ENCODE measurements at regions not wholly inside any gene's neighbourhood (a gene's known extent, or its start where the extent isn't known, plus 50 kb on each side); places are given as distances from the start of the nearest gene placed in this dataset.

DNA sequence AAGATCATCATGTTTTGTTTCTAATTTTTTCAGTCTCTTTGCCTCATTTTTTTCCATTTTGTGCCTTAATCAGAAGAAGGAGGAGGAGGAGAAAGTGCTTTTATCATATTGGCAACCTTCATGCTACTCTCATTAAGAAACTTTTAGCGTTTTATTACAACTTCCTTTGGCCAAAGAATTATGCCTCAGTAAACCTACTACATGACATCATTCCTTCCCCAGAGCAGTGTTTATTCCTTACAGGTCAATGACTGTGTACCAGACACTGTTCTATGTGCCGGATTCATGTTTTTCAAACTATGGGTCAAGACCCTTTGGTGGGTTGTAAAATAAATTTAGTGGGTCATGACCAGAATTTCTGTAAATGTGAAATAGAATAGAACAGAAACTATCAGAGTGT is 110.4 kb downstream of the SLC30A10 start:
- TF ChIP-seq, protein P1, sequence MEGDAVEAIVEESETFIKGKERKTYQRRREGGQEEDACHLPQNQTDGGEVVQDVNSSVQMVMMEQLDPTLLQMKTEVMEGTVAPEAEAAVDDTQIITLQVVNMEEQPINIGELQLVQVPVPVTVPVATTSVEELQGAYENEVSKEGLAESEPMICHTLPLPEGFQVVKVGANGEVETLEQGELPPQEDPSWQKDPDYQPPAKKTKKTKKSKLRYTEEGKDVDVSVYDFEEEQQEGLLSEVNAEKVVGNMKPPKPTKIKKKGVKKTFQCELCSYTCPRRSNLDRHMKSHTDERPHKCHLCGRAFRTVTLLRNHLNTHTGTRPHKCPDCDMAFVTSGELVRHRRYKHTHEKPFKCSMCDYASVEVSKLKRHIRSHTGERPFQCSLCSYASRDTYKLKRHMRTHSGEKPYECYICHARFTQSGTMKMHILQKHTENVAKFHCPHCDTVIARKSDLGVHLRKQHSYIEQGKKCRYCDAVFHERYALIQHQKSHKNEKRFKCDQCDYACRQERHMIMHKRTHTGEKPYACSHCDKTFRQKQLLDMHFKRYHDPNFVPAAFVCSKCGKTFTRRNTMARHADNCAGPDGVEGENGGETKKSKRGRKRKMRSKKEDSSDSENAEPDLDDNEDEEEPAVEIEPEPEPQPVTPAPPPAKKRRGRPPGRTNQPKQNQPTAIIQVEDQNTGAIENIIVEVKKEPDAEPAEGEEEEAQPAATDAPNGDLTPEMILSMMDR (conservative IDR thresholded peaks at IDR 0.05; ENCODE audit: control insufficient read depth, insufficient read depth, low read depth, low read length): no peak
- H3K4me3 ChIP-seq (ENCODE audit: control insufficient read depth, low read depth, low read length): no peak overlapping the region
- DNase-seq (ENCODE audit: low read depth): no peak

- TF ChIP-seq, protein P1 (conservative IDR thresholded peaks at IDR 0.05; ENCODE audit: control insufficient read depth, insufficient read depth, low read depth, low read length): no peak
- DNase-seq (ENCODE audit: low read depth): no peak
- no peak overlapping the region for H3K4me3 ChIP-seq (ENCODE audit: control insufficient read depth, low read depth, low read length)
Measured at GRCh38 chr1:219813294-219813693, 115.1 kb downstream of the SLC30A10 start.

- TF ChIP-seq, protein P1 (conservative IDR thresholded peaks at IDR 0.05; ENCODE audit: control insufficient read depth, insufficient read depth, low read depth, low read length): peak; percentile 88
- peak; percentile 77 for DNase-seq (ENCODE audit: low read depth)
- no peak overlapping the region for H3K4me3 ChIP-seq (ENCODE audit: control insufficient read depth, low read depth, low read length)
Measured at GRCh38 chr1:219812491-219813203, 115.7 kb downstream of the SLC30A10 start.

DNA sequence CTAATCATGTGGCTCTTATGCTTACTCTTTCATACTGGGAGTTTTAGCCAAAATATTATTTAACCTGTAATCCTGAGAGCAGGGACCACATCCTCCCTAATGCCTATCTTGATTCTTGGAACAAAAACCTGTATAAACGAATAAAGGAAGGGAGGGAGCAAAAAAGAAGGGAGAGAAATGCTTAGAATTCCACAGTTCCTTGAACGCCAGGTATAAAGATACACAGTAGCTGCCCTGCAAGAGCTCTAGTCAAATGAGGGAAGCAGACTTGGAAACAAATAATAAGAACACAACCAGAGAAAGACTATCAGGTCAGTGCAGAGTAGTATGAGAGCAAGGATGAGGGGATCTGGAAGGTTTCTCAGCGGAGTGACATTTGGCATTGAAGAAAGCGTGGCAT is 116.3 kb downstream of the SLC30A10 start:
- no peak overlapping the region for H3K4me3 ChIP-seq (ENCODE audit: control insufficient read depth, low read depth, low read length)
- TF ChIP-seq, protein P1 (conservative IDR thresholded peaks at IDR 0.05; ENCODE audit: control insufficient read depth, insufficient read depth, low read depth, low read length): no peak
- no peak for DNase-seq (ENCODE audit: low read depth)

GRCh38 chr1:219810451-219810850 is 117.9 kb downstream of the SLC30A10 start:
- H3K4me3 ChIP-seq (ENCODE audit: control insufficient read depth, low read depth, low read length): no peak overlapping the region
- peak; percentile 74 for DNase-seq (ENCODE audit: low read depth)
- TF ChIP-seq, protein P1 (conservative IDR thresholded peaks at IDR 0.05; ENCODE audit: control insufficient read depth, insufficient read depth, low read depth, low read length): no peak

GRCh38 chr1:219808790-219809189 is 119.6 kb downstream of the SLC30A10 start:
- H3K4me3 ChIP-seq (ENCODE audit: control insufficient read depth, low read depth, low read length): no peak overlapping the region
- TF ChIP-seq, protein P1 (conservative IDR thresholded peaks at IDR 0.05; ENCODE audit: control insufficient read depth, insufficient read depth, low read depth, low read length): no peak
- DNase-seq (ENCODE audit: low read depth): no peak
